HG03575 (cell line): ENCODE measurements at regions not wholly inside any gene's neighbourhood (a gene's known extent, or its start where the extent isn't known, plus 50 kb on each side); places are given as distances from the start of the nearest gene placed in this dataset.
"Not testable (repeated sequence)": the region's sequence is repeated elsewhere in the genome, so short reads cannot be mapped to it uniquely, and the experiment has no call there.

ENCODE experiments used
- ATAC-seq: cut with Tn5 transposase; IDR thresholded peaks from one replicate; pipeline ENCODE4 v1.9.1; 2021; ENCODE audit not compliant: unreplicated experiment, insufficient number of reproducible peaks, low FRiP score; ENCODE audit errors: extremely low read depth

DNA sequence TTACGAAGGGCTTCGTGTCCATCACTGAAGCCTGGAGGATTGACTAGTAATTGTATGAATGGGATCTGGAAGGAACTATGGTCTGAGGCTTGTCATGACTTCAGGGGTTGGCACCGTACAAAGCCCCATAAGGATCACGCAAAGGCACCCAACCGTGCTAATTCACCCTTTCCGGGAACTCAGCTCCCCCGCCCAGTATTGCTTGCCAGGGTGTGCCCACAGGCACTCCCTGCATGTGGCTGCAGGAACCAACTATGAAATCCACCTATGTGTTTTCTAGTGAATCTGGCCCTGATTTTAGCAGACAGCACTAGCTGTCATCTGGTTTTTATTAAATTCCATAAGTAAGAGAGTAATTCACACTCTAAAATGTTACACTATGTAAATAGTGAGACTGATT lies 139.2 kb downstream of the TM2D1 start:
- ATAC-seq = no peak

DNA sequence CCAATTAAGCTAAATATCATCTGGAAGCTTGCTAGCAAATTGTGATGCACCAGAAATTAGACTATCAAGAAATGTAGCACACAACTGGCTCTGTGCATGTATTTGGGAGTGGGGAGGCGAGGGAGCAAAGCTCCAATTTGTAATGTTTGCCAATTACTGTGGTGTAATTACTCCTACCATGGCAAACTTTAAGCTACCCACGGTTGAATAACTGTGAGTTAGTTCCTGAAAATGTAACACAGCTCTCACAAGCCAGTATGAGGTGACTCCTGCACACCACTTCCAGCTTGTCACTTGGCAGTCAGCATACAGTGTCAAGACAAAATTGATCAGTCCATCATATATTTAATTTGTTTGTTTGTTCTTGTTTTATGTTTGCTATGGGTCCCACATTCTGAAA lies 141.2 kb downstream of the TM2D1 start:
- no peak for ATAC-seq

DNA sequence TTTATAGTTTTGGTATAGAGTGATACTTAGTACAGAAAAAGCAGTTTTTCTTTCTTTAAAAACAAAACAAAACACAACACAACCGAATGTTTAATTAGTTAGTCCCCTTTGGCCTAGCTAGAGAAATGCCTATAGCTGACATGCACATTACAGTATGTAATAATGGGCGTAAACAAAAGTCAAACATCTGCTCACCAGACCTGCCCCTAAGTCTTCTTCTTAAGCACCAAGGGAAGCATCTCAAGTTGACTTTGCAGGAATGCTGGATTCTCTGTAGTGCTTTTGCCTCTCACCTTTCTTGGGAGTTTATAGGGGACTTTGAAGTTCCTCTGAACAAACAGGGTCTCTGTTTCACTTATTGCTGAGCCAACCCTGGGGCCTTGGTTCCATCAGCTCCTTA lies 143.7 kb downstream of the TM2D1 start:
- no peak for ATAC-seq

DNA sequence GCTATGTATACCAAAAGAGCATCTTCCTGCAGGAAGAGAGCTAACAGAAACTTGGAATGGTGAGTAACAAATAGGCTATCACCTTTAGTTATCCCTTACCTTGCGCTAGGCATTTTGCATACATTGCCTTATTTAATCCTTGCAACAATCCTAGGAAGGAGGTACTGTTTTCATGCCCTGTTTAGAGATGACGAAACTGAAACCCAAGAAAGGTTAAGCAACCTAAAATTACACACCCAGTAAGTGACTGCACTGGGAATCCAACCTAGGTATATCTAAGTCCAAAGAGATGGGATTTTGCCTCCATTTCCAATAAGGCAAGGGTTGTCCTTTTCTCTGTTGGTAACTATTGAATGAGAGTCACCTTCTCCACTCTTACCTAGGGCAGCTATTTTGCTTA lies 144.5 kb downstream of the TM2D1 start:
- ATAC-seq = no peak

DNA sequence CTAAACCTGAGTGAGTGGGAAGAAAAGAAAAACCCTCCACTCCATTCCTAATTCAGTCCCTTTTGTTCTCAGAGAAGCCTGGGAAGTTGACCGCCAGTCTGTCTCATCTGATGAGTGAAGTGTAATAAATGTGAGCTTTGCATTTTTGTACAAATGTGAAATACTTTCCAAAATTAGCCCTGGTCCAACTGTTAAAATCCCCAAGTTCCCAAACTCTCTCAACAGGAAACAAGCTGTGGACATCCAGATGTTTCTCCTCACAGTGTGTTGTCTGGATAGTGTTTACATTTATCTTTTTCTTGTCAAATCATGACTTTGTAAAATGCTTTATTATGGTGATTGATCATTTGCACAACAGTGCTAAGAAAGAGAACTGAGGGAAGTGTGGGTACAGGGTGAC lies 145.1 kb downstream of the TM2D1 start:
- ATAC-seq = no peak

DNA sequence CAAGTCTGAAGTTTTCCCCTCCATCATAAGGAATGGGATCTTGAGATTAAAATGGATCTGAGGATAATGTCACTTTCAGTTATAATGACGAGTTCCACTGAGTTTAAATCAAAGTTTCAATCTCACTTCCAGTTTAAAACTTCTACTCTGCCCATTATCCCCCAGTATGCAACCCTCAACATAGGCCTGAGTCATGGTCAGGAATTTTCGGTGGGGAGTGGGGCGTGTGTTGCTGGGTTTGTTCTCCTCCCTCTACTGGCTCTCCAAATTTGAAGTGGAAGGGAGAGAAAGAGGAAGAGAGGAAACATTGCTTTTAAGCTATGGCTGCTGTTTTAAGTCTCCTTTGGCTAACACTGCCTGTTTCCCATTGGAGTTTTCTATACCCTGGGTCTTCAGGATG lies 152.9 kb downstream of the TM2D1 start:
- no peak for ATAC-seq

DNA sequence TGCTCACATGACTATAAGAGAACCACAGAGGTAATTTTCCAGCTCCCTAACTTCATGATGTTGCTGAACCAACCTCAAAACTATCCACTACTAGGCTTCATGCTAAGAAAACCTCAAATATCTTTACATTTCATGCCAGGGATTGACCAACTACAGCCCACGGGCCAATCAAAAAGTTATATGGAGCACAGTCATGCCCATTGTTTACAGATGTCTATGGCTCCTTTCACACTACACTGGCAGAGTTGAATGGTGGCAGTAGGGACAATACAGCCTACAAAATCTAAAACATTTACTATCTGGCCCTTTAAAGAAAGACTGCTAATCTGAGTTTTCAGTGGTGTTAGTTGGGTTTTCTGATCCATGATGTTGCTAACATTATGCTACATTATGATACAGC lies 154.8 kb downstream of the TM2D1 start:
- no peak for ATAC-seq

DNA sequence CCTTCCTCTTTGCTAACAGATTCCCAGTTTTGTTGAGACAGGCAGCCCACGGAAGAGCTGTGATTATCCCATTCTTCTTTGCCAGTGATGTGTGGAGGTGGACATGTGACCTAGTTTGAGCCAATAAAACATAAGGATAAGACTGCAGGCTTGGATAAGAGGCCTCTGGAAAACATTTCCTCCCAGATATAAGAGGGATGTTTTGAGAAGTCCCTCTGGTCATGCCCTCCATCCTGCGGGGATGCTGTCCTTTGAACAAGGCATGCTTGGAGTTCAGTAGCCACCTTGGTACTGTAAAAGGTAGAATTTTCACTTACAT lies 155.7 kb downstream of the TM2D1 start:
- no peak for ATAC-seq

DNA sequence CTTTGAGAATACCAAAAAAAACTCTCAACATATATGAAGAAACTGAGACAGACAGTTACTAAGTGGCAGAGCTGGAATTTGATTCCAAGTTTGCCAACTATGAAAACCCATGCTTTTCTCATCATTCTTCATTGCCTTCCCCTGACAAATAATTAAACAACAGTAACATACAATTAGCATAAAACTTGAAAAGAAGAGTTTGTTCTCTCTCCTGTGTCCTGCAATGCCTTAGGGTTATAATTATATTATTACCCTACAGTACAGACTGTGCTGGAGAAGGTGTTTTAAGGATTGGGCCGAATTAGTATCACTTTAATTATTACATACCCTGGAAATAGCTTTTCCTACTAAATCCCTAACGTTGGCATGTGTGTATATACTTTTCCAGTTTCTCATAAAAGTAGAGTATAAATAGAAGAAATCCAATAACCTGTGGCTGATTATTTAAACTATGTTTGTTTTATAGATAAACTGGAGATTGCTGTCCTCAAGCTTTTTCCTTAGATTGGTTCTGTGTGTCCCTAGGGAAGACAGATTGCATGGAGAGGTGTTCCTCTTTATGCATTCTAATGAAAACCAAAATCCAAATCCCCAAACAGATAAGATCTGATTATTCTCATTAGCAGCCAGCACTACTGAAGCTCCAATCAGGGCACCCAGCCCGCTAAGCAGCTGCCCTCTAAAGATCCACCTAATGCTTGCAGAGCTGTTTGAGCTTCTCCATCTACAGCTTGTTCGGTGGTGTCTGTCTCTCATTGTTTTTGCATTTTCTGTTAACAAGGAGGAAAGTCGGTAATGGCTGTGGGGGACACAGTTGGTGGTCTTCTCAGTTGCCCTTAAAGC lies 156.3 kb downstream of the TM2D1 start:
- ATAC-seq = no peak

DNA sequence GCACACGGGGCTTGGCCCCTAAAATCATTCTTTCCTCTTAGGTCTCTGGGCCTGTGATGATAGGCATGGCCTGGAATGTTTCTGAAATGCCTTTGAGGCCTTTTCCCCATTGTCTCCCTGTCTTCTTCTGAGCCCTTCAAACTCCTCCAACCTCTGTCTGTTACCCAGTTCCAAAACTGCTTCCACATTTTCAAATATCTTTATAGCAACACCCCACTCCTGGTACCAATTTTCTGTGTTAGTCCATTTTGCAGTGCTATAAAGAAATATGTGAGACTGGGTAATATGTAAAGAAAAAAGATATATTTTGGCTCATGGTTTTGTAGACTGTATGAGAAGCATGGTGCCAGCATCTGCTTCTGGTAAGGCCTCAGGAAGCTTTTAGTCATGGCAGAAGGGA lies 158.8 kb downstream of the TM2D1 start:
- no peak for ATAC-seq

DNA sequence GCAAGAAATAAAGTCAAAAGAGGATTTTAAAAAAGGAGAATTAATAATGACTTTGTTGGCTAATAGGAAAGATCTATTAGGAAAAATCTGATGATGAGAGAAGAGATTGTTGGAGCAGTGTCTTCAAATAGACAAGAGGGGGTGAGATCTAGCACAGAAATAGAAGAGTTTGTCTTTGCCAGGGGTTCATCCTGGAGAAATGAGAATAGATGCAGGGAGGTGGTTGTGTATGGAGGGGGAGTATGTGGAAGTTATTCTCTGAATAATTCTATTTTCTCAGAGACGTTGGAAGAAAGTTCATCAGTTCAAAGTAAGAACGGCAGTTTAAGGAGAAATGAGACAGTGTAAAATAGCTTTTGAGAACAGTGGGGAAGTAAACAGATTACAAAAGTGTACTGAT lies 161.3 kb downstream of the TM2D1 start:
- ATAC-seq = no peak

DNA sequence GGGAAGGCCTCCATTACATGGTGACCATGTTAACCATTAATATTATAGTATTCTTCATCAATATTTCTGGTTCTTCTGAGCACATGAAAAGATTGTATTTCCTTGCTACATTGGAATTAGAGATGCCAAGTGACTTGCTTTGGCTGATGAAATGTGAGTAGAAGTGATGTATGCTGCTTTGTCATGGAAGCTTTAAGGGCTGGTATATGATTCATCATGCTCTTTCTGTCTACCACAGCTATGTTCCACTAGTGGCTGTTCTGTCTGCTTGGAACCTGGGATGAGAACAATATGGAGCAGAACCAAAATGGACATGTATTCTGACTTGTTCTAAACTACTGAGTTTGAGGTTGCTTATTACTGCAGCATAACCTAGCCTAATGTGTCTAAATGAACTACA lies 163.3 kb downstream of the TM2D1 start:
- ATAC-seq = no peak

DNA sequence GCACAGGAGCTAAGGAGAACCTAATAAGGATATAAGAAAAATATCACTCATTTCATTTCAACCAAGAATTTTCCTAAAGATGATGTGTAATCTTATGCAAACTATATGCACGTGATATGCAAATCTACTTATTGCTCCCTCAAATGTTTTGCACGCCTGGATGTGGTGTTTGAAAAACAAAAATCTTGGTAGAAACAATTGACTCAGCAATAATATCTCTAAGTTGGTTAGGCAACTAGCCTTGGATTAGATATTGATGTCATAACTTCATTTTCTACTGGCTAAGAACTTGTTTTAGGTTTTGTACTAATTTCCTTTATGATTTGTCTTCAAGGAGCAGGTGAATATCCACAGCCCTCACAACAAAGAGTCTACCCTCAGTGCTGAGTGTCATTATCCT lies 164.6 kb downstream of the TM2D1 start:
- no peak for ATAC-seq

DNA sequence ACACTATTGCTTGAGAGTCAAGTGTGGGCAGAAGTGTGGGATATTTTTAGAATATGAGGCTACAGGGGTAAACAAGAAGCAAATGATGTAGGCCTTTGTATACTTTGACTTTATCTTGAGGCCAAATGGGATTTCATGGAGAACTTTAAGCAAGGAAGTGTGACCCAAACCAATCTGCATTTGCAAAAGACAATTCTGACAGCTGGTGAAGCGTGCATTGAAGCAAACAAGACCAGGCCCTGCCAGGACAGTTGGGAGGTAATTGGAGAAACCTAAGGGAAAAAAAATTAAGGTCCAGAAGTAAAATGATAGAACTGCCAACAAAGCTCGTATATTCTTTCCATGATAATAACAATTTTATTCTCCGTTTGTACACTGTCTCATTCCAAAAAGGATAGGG lies 168.3 kb downstream of the TM2D1 start:
- no peak for ATAC-seq

DNA sequence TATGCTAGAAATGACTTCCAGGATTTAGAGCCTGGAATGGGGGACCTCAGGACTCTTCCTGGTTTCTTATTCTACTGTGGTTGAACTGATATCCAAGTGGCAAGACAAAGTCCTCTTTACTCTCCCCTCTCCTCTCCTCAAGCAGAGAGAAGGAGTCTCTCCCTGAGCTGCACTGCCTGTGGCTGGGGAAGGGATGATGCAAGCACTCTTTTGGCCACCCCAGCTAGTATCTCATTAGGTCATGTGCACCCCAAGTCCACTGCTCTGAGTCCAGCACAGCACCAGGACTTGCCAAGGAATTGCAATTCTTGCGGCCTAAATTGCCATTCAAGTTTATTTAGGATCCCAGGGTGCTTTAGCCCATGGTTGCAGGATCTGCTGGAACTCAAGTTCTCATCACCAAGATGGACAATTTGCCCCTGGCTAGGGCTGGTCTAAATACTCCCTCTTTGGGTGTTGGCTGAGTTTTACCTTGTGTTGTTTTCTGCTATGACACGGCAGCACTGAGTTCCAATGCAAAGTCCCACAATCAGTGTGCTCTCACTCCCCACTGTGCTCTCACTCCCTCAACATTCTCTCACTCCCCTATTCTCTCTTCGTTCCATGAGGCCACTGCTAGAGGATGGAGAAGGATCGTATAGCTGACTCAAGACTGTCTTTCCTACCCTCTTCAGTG lies 172.2 kb downstream of the TM2D1 start:
- ATAC-seq = no peak

DNA sequence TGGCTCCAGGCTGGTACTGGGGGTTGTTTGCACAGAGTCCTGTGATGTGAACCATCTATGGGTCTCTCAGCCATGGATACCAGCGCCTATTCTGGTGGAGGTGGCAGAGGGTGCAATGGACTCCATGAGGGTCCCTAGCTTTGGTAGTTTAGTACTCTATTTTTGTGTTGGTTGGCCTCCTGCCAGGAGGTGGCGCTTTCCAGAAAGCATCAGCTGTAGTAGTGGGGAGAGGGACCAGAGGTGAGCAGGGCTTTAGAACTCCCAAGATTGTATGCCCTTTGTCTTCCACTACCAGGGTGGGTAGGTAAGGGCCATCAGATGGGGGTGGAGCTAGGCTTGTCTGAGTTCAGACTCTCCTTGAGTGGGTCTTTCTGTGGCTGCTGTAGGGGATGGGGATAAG lies 177.6 kb downstream of the TM2D1 start:
- not testable (repeated sequence) for ATAC-seq

DNA sequence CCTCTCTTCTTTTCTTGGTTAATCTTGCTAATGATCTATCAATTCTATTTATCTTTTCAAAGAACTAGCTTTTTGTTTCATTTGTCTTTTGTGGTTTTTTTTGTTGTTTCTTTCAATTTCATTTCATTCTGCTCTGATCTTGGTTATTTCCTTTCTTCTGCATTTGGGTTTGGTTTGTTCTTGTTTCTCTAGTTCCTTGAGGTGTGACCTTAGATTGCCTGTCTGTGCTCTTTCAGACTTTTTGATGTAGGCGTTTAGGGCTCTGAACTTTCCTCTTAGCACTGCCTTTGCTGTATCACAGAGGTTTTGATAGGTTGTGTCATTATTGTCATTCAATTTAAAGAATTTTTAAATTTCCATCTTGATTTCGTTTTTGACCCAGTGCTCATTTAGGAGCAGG lies 180.1 kb downstream of the TM2D1 start:
- not testable (repeated sequence) for ATAC-seq

DNA sequence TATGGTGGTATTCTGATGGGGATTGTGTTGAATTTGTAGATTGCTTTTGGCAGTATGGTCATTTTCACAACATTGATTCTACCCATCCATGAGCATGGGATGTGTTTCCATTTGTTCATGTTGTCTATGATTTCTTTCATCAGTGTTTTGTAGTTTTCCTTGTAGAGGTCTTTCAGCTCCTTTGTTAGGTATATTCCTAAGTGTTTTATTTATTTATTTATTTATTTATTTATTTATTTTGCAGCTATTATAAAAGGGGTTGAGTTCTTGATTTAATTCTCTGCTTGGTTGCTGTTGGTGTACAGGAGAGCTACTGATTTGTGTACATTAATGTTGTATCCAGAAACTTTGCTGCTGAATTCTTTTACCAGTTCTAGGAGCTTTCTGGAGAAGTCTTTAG lies 181.4 kb downstream of the TM2D1 start:
- ATAC-seq = not testable (repeated sequence)

DNA sequence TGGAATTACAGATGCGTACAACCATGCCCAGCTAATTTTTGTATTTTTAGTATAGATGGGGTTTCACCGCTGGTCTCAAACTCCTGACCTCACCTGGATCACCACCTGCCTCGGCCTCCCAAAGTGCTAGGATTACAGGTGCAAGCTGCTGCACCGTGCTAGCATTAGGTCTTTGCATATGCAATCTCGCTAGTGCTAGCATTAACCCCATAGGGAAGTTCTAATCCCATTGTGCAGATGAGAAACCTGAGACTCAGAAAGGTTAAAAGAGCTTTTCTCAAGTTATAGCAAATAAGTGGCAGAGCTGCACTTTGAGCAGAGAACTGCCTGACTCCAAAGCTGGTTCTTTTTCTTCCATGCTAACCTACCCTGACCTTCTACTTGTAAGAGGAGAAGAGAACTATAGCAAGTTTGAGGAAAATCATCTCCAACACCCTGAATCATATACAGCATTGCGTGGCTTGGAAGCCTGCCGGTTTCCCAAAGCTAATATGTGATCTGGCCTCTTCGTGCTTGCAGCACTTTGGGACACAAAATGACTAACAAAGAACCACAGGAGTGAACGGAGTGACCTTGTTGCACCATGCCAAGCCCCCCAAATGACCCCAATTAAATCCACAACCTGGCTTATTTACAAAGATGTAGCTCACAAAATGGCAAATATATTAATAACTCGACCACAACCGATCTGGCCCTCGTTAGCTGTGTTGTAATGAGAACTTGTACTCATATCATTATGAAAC lies 185.1 kb downstream of the TM2D1 start:
- no peak for ATAC-seq

DNA sequence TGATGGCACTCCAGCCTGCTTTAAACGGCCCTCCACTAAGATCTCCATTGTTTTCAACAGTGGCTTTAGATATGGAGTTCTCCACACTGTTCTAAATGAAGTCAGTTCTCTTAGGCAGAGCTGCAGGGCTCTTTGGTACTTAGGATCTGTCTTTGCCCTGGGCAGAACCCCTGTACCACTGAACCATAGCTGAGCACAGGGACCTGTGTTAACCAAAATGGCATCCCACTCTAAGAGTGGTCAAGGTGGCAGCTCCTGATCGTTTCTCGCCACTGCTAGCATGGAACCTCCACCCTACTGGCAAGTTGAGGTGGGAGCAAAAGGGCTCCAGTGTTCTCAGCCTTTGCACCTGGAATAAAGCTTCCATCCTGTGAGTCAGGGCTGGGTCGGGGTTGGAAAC lies 186.7 kb downstream of the TM2D1 start:
- ATAC-seq = no peak
